CD4-positive, alpha-beta T cell treated with Interleukin-2 at 100 ng/mL for 4 hours (primary cell): ENCODE measurements at regions not wholly inside any gene's neighbourhood (a gene's known extent, or its start where the extent isn't known, plus 50 kb on each side); places are given as distances from the start of the nearest gene placed in this dataset.

Source experiments
- DNase-seq: peaks from one replicate; pipeline ENCODE4 v3.0.0-alpha.2; 2020; ENCODE audit warnings: low spot score

DNA sequence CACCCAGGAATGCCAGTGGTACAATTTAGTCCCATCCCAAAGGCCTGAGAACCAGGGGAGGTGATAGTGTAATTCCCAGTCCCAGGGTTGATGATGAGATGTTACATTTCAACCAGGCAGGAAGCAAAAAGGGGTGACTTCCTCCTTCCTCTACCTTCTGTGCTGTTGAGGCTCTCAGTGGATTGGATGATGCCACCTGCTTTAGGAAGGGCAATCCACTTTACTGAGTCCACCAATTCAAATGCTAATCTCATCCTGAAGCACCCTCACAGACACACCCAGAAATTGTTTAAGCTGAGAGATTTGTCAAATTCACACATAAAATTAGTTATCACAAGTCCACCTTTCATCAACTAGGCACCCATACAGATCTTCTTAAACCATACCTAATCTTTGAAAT, 418.5 kb upstream of the GOLIM4 start:
- DNase-seq, result no peak

DNA sequence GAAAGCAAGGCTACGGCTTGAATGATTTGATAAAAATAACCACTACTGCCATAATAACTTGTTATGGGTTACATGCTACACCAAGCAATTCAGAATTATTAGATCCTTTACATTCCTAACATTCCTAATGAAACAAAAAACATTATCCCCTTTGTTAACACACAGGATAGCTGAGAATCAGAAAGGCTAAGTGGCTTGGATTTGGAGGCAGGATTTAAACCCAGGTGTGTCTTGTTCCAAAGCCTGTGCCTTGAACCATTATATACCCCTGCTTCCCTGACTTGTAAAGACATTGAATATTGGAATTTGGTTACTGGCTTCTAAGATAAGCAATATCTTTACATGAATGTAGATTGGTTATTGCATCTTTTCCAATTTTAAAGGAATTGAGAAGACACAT, 417.1 kb upstream of the GOLIM4 start:
- DNase-seq, result no peak

DNA sequence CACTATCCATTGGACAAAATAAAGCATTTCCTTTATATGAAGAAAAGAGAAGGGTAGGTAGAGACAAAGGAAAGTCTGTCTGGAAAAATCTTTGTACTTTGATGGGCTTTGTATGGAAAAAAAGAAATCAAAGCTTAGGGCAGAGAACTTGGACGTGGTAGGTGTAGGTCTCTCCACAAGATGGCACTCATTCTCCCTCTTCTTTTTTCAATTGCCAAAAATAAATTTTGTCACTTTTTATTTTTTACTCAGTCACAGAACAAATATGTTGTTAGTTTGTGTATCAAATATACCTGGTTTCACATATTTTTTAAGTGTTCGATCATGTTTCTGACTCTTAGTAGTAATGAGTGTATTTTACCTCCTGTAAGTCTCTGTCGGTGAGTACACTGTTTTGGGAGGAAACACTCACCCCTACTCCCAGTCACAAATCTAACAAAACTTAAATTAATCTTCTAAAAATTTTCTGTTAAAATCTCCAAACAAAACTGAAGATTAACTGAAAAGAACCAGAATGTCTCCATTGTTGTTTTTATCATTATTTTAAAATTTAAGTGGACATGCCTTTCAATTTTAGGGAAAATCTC, 415.8 kb upstream of the GOLIM4 start:
- no peak for DNase-seq

DNA sequence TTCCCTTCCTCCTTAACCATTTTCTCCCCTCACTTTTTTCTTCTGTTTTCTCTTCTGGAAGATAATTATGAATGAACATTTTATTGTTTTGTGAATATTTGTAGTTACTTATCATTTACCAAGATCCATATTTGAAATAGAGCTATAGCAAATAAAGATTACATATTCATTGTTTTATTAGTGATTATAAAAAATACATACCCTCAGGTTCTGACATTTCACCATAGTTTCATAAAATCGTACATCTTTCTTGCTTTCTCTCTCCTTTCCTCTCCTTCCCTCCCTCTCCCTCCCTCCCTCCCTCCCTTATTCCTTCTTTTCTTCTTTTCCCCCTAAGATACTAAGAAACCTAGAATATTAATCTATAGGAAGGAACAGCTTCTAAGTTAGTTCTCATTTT, 410.9 kb upstream of the GOLIM4 start:
- no peak for DNase-seq

DNA sequence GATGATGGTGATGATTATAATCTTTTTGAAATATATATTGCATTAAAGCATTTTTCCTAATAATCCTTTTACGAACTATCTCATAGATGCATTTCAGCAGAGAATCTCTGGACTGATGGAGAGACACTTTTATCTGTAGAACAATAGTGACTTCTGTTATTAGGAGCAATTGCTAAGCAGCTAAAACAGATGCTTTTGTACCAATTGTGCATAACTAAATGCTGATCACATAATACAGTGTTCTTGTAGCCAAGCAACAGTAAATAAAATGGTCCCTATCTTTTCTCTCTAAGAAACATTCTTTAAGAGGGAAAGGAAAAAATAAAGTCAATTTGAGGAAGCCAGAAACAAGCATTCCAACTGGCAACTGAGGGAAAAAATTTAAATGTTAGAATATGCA, 405.8 kb upstream of the GOLIM4 start:
- no peak for DNase-seq

DNA sequence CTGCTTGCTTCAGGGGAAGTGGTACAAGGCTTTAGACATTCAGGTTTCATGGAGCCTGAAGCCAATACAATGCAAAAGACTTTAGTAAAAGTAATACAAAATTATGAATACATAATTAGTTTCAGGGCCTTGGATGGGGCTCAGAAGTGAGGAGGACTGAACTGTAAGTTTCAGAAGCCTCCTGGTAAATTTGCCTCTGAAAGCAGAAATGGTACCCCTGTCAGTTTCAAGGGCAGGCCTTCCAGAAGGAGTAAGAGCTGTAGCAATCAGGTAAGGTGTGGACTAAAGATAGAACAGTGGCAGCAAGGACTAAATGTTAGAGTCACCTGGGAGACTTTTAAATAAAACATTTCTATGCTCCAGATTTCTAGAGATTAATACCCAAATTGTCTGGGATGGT, 402.5 kb upstream of the GOLIM4 start:
- no peak for DNase-seq

DNA sequence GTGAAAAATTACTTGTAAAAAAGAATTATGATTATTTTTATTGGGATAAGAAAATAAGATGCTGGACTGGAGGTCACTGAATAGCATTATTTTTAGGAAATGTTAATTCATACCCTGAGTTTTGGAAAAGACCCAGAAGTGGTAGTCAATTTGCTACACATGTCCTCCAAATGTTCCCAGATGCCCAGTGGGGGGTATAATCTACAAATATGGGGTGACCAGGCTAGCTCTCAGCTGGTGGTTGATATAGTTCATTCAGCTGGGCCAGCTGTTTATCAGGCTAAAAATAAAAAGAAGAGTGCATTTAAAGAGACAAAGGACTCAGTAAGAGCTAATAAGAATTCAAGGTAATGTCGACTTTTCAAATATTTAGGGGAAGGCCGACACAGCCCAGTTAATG, 402.0 kb upstream of the GOLIM4 start:
- DNase-seq, result no peak

DNA sequence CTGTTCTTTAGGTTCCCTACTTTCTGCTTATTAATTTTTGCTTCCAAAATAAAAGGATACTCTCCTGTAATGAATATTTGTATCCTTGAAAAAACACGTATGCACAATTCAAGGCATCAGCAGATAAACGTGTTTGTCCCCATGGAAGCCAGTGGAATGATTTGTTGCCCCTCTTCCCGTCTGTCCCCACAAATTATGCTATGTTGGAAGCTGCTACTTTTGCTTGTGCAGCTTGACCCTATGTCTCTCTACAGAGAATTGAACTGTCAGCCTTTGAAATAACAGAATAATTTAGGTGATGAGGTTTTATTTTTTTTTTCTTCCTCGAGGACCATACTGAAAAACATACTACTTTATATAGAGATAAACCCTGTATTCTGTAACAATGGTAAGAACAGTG, 401.5 kb upstream of the GOLIM4 start:
- DNase-seq, result no peak

DNA sequence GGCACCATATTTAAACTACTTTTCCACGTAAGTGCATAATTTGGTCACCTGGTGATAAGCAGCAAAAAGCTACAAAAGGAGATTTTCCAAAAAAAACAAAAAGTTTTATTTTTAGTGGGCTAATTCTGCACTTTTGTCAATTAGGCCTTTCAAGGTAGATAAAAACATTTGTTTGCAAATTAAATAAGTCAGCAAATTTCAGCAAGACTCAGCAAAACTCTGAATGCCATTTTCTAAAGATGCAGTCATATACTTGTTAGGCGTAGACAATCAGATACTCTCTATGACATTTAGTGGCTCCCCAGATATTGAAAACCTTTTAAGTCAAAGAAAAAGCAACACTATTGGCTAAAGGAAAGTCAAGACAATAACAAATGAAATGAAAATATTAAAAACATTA, 400.2 kb upstream of the GOLIM4 start:
- DNase-seq, result no peak

DNA sequence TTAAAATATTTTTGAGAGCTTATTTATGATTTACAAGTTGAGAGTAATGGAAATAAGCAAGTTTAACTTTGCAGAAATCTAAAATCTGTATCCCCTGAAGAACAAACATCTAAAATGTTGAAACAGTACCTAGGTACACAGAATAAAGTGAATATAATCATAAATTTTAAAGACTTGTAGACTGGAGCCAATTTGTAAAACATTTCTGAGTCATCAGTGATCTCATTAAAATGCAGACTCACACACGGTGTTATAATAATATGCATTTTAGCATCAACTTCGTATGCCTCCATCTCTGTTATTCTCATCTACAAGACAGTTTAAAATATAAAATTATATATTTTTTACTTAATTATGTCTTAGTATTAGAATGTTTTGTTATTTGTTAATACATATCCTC, 399.5 kb upstream of the GOLIM4 start:
- no peak for DNase-seq

DNA sequence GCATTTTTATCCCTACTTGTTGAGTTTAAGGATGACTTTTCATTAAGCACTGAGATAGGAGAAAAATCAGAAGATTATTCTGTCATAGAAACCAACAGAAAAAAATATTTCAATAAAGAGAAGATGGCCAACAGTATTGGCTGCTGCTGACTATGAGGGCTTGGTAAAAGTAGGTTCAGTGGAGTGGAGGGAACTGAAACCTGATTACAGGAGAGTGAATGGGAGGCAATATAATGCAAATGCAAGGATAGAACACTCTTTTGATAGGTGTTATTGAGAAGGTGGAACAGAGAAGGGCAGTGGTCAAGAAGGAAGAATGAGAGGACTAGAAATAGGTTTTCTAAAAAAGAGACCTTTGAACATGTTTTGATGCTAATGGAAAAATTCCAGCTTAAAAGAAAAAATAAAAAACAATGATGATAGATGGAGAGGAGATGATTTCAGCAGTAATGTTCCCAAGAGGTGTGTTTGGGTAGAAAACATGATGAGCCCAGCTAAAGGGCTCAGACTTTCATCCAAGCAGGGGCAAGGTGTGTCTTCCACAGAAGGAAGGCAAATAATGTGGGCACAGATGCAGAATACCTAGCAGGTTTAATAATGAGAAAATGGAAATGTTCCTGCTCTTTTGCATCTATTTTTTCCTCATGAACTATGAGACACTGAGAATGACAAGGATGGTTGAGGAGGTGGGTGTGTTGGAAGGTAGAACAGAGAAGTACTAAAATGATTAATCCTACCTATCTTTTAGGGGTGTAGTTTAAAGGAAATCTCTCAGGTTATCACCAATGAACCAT, 397.9 kb upstream of the GOLIM4 start:
- DNase-seq, result no peak

DNA sequence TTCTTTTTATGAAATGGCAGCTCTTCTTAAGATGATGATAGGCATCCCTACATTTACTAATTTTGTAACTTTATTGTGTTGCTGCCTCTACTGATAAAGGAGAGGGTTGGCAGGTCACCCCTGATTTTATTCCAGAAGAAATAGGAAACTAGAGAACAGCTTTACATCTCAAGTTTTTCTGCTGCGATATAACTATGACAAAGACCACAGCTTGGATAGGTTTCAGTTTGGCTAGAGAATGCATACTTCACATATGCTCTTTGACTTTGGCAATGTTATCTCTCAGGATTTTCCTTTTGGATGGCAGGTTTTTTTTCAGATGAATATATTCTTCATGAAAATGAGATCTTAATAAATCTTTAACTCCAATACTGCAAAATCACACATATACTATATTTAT, 395.3 kb upstream of the GOLIM4 start:
- DNase-seq, result no peak

DNA sequence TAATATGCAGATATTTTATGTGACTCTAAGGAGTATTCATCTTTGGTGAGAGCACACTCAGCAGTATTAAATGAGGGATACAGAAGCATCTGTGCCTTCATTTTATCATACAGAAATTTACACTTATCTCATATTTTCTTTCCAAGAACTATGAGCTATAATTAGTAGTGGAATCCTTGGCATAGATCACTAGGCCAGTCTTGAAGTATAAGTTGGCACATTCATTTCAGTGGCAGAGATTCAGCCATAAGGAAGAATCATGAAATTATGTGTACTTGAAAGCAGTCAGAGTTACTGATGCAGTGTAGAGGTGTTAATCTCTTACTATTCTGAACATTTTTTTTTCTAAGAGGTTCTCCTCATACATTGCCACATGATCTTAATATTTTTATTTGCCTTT, 393.6 kb upstream of the GOLIM4 start:
- DNase-seq, result no peak

DNA sequence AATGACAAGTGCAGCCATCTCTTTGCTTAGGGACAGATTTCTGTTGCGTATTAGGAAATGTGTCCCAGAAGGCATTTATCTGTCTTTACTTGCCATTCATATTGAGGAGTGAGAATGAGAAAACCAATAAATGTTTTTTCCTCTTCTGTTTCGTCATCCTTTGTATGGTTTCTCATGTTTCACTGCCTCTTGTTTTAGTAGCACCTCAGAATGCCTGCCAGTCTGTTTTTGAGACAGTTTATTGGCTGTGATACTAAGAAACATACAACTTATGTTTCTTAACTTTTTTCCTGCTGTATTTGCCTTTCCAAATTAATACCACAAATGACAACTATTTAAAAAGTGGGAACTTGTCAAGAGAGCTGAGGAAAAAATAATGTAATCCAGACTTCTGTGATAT, 390.2 kb upstream of the GOLIM4 start:
- DNase-seq, result no peak

DNA sequence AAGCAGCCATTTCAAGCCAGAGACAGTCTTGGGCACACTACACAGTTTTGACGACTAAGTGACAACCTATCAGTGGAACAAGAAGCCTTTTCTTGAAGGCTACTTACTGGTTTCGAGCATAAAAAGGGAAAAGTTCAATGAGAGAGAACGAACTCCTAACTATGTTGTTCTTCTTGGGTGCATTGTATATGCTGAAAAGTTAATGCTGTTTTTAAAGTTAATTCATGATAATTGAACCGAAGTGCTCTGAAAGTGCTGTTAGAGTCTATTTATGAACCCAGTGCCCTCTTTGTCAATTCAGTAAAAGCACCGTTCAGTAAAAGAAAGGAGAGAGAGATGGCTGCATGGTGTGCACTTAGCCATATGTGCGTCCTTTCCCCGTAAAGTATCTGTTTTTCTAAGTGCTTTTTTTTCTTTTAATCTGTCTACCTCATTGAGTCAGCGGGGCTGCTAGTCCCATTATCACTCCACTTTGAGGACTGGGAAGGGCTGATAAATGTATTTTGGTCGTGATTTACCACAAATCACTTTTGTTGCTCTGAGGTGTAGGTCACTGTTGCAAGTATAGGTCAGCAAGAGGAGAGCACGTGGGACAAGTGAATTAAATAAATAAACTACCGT, 380.7 kb upstream of the GOLIM4 start:
- no peak for DNase-seq

DNA sequence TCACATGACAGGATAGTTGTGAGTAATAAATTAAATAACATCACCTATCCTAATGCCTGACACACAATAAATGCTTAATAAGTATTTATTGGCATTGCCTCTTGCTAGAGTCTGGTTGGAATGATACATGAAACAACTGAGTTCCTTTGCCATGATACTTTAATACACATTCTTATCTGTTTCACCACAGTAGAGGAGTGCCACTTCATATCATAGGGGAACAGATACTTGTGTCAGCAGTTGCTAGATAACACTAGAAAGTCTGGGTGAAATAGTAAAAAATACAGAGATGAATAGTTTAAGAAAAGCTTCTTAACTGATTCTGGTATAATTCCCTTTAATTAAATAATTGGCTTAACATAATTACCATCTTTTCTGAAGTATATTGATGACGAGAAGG, 380.0 kb upstream of the GOLIM4 start:
- DNase-seq, result no peak

DNA sequence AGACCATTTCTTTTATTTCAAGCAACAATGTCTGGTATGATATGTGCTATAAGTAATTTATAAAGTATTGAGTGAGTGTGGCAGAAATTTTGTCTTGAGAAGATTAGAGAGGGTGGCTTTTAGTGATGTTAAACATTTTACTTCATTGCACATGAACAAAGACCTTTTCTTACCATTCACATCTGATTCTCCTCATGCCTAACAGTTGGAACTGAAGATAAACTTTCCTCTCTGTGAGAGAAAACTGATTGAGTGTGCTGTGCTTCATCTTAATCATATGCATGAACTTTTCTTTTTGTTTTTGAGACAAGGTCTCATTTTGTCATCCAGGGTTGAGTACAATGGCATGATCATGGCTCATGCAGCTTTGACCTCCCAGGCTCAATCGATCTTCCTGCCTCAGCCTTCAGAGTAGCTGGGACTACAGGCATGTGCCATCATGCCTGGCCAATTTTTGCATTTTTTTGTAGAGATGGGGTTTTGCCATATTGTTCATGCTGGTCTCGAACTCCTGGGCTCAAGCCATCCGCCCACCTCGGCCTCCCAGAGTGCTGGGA, 377.7 kb upstream of the GOLIM4 start:
- no peak for DNase-seq

DNA sequence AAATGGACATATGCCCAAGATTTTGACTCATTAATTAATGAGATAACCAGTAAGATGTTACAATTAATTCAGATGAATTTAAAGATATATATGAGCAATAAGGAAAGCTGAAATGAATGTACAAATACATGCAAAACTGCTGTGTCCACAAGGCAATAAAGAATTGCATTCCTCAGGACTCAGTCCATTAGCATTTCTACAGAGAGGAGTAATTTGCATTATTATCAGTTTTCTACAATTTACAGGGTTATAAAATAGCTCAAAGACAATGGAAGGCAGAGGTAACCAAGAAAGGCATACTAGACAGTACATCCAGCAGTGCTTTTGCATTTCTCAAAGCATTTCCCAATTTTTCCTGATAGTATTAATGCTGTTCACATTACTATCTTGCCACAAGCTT, 377.1 kb upstream of the GOLIM4 start:
- no peak for DNase-seq

DNA sequence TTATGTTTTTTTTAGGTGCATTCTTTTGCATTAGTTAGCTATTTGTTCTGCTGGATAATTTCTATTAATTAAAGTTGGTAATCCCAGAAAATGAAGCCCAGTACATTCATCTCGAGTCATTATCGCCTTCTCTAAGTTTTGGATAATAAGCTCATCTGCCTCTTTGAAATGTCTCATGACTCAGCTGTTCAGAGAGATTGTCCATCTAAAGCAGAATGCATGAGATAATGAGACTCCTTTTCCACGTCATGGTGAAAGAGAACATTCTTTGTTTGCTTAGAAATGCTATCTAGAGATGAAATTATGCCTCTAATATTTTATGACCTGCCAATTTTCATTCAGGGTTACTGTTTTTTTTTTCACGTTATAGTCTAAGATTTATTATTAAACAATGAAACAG, 374.7 kb upstream of the GOLIM4 start:
- DNase-seq, result no peak

DNA sequence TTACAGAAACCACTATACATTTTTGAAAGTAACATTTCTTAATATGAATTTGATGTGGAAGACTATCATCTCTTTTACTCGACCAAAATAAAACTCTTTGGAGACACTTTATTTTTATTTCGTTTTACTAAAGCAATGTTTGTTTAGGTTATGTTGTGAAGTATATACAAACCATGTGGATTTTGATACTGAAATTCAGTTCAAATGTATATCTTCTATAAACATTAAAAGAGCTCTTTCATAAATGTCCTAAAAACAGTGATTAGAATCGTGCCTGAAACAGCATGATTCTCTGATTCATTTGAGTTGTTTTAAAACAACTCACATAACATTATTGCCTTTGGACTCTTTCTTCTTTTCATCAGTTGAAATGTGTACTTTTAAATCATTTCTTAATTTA, 373.7 kb upstream of the GOLIM4 start:
- no peak for DNase-seq

DNA sequence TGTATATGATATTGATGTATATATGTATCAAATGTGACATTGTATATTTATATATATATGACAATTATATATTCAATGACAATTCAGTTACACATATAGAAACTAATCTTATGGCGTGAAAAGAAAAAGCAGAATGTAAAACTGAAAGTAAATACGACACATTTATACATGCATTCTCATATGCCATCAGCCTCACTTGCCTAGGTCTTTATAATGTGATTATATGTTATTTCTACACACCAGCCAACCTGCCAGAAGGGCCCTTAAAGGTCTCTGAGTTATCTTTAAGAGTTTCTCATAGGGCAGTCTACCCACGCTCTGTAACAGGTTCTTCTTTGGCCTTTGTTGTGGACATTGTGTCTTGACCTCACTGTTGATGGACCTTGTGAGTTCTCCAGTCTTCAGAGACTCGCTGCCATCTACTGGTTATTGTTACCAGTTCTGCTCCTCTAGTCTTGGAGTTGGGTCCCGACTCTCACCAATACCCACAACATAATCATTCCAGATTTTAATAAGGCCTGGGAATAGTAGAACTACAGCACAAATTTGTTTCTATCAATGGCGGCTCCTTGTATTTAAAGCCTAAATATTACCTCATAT, 371.5 kb upstream of the GOLIM4 start:
- DNase-seq, result no peak

DNA sequence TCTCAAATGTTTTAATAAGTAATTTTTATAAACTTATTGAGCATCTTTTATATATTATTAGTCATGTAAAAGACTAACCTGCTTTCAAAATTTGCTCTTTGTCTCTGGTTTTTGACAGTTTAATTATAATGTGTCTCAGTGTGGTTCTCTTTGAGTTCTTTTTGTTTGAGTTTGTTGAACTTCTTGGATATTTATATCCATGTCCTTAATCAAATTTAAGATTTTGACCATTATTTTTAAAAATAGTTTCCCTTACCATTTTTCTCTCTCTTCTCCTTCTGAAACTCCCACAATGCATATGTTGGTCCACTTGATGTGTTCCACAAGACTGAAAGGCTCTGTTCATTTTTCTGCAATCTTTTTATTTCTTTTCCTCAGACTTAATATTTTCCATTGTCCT, 366.1 kb upstream of the GOLIM4 start:
- no peak for DNase-seq

DNA sequence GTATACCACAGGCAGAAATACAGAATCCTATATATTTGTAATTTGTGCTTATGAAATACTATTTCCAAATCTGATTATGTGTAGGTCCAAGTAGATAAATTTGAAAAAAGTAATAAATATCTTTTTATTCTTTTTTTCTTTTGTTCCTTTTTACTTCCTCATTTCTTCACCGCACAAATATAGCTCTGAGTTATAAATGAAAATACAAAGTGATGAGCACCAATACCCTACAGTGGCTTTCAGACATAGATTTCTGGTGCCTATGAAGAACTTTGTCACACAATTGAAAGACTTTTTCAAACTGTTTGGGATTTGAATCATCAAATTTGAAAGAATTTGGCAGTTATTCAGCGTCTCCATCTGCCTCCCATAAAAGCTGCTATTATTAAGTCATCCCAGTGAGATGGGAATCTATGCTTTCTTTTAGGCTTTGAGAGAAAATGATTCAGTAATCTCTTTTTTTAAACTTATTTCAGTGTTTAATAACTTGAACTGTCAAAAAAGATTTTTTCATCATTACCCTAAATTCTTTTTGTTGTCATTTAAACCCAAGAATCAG, 363.6 kb upstream of the GOLIM4 start:
- no peak for DNase-seq
